NOMO-1 treated with dmso at 0.1 percent for 144 hours (cell line): ENCODE measurements at regions not wholly inside any gene's neighbourhood (a gene's known extent, or its start where the extent isn't known, plus 50 kb on each side); places are given as distances from the start of the nearest gene placed in this dataset.
"Not testable (repeated sequence)": the region's sequence is repeated elsewhere in the genome, so short reads cannot be mapped to it uniquely, and the experiment has no call there.

ENCODE experiments used
- DNase-seq: peaks from one replicate; lab custom pipeline; 2025; ENCODE audit not compliant: unreplicated experiment; lab: John Stamatoyannopoulos, UW

GRCh38 chr12:78331753-78332152 lies 501.1 kb downstream of the NAV3 start:
- DNase-seq = no peak

- no peak for DNase-seq
Observed at GRCh38 chr12:78338054-78338785, 507.5 kb downstream of the NAV3 start.

DNA sequence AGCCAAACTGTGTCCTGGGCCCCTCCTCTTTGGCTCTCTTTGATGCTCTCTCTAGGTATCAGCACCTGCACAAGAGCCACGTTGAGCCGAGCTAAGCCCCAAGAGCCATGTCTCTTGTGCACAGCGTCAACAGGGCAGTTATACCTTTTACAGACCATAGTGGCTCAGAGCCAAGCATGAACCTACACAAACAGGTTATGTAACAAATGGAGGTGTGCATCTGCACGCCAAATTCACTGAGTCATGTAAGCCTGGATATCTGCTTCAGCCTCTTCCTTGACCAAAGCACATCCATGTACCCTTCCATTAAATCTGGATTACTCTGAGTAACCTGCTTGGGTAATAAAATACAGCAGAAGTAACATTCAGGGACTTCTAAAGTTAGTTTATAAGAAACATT lies 509.7 kb downstream of the NAV3 start:
- no peak for DNase-seq

- DNase-seq = no peak
Observed at GRCh38 chr12:78343657-78344056, 513.0 kb downstream of the NAV3 start.

DNA sequence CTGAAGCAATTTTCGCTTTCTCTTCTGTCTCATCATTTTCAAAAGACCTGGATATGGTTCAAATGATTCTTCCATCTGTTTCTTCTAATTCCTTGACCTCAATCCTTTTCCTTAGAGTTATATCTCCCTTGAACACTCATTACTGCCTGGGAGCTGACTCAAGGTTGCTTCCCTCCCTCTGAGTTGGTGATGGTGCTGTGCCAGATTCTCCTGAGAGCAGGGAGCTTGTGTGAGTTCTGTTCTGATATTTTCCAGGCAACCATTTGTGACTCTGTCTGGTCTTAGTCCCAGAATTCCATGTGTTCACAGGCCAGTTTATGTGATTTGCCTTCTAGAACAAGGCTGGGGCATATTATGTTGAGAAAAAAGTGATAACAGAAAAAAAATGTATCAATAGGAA lies 505.1 kb upstream of the SYT1 start:
- DNase-seq = no peak

GRCh38 chr12:78361683-78362082 lies 502.9 kb upstream of the SYT1 start:
- DNase-seq = no peak

- no peak for DNase-seq
Observed at GRCh38 chr12:78371284-78371683, 493.3 kb upstream of the SYT1 start.

DNA sequence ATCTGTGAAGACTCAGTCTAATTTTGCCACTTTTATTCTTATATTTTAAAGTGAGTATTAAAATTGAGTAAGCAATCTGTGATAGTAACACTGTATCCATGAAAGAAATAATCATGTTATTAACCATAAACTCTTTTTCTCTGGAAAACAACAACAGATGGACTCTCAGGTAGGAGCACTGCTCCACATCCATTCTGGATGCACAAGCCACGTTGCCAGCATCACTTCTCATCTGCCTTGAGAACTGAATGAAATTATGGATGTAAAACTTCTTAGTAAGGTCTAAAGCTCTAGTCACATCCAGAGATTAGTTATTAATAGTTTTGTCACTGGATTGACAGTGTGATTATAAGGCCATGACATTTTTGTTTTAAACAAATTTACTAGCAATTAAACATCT lies 489.1 kb upstream of the SYT1 start:
- no peak for DNase-seq

- no peak for DNase-seq
Observed at GRCh38 chr12:78376257-78376656, 488.3 kb upstream of the SYT1 start.

- not testable (repeated sequence) for DNase-seq
Observed at GRCh38 chr12:78379065-78379464, 485.5 kb upstream of the SYT1 start.

DNA sequence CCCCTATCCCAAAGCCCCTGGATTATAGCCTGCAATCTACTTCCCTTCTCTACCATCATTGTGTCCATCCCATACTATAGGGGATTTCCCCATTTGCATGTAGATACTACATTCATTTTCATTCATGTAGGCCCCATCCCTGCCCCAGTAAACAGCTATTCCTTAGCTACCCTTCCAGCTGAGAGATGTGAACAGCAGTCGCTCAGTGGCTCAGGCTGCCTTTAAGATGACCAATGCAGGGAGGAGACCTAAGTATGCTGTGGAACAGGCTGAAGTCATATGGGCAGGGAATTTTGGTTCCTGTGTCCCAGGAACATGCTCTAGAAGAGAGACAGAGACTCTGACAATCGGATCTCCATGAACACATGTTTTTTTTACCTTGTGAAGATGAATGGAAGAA lies 481.2 kb upstream of the SYT1 start:
- no peak for DNase-seq

- no peak for DNase-seq
Observed at GRCh38 chr12:78384541-78384940, 480.0 kb upstream of the SYT1 start.

DNA sequence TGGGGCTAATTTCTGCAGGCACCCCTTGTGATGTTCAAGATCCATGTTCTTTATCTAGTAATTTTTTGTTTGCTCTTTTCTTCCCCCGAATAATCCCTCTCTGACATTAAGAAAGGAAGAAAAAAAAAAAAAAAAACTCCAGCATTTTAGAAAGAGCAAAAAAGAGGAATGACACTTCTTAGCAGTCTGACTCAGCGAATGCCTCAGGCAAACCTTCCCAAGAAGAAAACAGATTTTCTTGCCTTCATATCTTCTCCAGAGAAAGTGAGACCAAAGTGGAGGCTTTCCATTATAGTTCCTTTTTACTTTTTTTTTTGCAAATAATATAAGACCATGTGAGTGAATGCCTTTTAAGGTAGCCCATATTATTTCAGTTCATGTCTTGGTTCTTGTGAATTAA lies 479.0 kb upstream of the SYT1 start:
- no peak for DNase-seq

DNA sequence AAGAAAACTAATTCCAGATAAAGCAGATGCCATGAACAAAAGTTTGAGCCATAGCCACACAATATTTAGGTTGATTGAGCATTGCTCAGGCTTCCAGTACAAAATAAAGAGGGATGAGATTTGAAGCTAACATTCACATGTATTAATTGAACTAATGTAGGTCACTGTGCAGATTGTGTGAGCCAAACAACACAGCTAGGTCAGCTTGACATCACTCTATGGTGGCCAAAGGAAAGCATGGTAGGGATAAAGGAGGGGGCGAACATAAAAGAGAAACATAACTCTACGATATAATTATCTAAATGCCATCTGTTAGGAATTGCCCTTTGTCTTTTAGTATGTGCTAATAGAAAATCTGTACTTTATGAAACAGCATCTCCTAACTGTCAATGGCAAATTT lies 477.7 kb upstream of the SYT1 start:
- no peak for DNase-seq

DNA sequence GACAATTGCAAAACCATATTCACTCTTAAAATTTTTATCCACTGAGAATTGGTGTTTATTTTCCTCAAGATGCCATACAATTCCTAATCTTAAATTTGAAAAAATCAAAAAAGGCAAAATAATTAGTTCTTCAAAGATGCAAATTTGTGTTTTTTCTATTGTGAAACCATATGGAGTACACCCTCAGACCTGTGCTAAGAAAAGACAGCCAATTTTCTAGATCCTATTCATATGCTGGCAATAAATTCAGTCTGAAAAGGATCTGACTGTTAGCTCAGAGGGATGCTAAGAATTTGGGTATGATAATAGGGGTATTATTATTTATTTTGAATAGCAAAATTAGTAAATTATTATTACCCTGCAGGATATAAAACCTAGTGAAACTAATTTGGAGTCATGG lies 476.9 kb upstream of the SYT1 start:
- no peak for DNase-seq

DNA sequence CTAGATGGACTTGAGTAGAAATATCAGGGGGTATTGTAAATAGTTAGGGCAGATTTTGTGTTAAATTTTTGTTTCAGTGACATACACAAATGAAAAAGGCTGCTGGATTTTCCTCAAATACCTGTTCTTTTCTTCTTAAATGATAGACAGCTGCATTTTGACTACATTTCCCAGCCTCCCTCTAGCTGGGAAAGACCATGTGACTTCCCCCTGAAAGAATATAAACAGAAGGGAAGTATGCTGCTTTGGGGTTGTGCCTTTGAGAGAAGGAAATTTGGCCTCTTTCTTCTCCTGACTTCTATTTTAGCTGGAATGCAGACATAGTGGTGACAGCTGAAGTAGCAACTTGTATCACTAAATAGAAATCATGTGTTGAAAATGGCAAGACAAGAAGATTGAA lies 476.1 kb upstream of the SYT1 start:
- DNase-seq = no peak

- no peak for DNase-seq
Observed at GRCh38 chr12:78390920-78391319, 473.7 kb upstream of the SYT1 start.

DNA sequence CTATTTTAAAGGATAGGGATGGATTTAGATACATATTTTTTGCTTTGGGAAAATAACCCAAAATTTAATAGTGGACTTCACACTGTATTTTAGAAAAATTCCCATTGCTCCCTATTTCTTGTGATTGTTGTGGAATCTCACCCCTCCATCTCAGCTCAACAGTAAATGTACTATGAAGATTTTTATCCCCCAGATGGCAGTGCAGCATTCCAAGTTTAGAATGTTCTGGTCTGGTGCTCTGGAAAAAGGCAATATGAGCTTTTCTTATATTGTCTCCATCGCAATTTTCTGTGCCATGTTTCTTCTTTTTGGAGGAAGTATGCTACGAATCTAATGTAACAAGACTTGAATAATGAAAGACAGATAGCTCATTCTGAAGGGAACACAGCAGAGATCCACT lies 471.7 kb upstream of the SYT1 start:
- DNase-seq = no peak

- DNase-seq = no peak
Observed at GRCh38 chr12:78395961-78396360, 468.6 kb upstream of the SYT1 start.

DNA sequence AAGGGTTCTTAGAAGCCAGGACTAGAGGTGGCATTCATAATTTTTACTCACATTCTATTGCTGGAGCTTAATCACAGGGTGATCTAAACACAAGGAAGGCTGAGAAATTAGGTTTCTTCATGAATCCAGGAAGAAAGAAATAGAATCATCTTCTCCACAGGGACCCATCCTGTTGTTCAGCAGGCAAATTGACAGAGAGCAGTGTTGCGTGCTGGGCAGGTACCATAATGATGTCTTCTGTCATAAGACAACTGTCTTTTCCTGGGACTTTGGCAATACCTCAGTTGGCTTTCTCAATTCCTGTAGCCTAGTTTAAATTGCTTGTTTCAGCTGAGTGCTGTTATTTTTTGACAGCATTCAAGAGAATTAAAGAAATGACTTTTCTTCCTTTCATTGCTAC lies 468.0 kb upstream of the SYT1 start:
- no peak for DNase-seq

DNA sequence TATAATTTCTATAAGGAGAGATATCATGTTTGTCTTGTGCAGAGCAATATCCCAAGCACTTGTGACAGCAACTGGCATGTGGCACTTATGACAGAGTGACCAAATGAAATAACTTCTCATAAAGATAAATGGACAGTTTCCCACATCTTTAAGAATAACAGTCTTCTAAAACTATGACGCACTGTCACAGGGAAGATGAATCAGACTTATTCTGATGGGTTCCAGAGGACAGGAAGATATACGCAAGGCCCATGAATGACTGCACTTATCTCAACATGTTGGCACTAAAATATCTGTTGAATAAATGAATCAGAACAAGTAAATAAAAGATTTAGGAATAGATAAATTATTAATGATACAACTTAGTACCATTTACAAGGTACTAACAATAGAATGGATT lies 465.8 kb upstream of the SYT1 start:
- DNase-seq = no peak

- DNase-seq = no peak
Observed at GRCh38 chr12:78402366-78403134, 462.0 kb upstream of the SYT1 start.

GRCh38 chr12:78403136-78403535 lies 461.4 kb upstream of the SYT1 start:
- no peak for DNase-seq
